GM21528 (cell line): ENCODE measurements at regions not wholly inside any gene's neighbourhood (a gene's known extent, or its start where the extent isn't known, plus 50 kb on each side); places are given as distances from the start of the nearest gene placed in this dataset.
"Not testable (repeated sequence)": the region's sequence is repeated elsewhere in the genome, so short reads cannot be mapped to it uniquely, and the experiment has no call there.

ENCODE experiments used
- ATAC-seq: cut with Tn5 transposase; IDR thresholded peaks from one replicate; pipeline ENCODE4 v1.9.1; 2021; ENCODE audit warnings: mild to moderate bottlenecking, moderate library complexity; ENCODE audit not compliant: unreplicated experiment, low FRiP score

GRCh38 chr6:26795474-26796307, 136.1 kb upstream of the ZNF322 start:
- not testable (repeated sequence) for ATAC-seq

DNA sequence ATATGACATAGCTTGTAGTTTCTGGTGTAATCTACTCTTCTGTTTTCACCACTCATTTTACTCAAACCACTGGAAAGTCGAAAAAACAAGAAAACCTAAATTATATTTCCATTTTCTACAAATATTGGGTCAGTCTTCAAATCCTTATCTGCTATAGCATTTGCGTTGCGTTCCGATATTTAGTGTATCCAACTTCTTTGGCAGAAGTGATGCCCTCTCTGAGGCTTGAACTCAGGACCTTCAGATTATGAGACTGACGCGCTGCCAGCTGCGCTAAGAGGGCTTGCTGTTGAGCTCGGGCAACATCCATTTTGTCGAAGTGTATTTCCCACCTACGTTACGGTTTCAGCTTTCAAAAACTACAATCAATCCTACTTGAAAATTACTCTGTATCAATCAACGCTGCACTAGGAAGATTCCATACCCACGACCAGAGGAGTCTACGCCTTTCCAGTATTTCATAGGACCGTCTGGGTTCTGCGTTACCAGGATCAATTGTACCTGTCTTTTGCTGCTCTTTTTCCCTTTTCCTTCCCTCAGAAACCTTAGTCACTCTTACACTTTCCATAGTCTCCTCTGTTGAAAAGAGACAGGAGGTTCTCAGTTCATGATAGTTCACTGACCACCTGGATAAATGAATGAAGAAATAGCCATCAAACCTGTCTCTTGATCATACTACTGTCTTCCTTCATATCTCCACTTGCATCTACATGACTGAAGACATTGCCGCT, 140.5 kb upstream of the ZNF322 start:
- ATAC-seq: not testable (repeated sequence)

DNA sequence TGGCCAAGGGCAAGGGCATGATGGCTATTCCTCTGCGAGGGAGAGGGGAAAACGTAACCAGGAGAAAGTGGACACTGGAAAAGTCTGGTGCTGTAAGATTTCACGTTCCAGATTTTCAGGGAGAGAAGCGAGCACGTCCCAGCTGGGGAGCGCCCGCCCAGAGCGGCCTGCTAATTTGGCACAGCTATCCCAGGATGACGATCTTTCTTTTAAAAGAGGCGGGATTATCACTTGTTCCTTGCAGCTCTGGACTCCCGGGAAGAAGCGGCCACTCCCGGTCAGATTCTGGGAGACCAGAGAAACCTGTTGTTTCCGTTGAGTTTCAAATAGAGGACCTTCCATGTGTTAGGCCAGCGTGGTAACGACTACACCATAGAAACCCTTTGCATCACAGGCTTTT, 144.2 kb upstream of the ZNF322 start:
- not testable (repeated sequence) for ATAC-seq

DNA sequence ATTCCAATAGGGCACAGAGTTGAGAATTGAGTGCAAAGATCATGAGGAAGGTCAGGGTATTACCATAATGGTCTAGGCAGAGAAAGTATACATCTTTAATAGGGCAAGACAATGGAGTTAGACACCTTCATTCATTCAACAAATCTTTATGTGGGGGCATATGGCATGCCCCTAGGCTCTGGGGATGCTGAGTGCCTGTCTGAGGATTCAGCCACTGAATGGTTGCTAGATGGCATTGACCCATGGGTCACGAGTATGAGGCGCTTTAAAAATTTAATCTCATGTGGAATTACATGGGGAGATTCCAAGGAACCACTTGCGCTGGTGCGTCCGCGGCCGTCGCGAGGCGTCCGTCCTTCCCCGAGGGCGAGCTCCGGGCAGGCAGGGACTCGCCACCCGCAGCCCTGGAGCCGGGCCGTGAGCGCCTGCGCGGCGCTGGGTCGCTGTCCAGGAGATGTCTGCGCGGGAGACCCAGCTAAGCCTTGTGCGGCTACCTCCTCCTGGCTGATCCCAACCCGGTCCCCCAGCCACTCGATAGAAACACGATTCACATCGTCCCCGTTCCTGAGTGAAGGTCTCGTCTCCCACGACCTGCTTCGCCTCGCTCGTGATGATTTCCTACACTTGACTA, 152.1 kb upstream of the ZNF322 start:
- ATAC-seq: not testable (repeated sequence)

GRCh38 chr6:26818640-26819225, 159.2 kb upstream of the ZNF322 start:
- not testable (repeated sequence) for ATAC-seq

DNA sequence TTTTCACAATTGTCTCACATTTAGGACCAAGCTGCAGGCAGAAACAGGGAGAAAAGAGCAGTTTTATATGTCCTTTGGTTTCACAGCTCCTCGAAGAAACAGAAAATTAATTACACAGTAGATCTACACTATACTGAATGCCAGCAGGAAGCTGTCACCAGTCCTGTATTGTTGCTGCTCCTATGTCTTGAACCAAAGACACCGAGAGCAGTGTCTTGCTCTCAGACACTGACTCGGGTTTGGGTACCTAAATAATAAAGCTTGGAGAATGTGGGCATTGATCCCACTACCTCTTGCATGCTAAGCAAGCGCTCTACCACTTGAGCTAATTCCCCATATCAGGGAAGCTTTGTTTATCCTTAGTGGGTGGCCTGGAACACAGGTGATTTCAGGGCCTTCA, 168.4 kb upstream of the ZNF322 start:
- ATAC-seq: not testable (repeated sequence)

- not testable (repeated sequence) for ATAC-seq
Observed at GRCh38 chr6:26829480-26829879, 169.9 kb upstream of the ZNF322 start.

- ATAC-seq: not testable (repeated sequence)
Observed at GRCh38 chr6:26830992-26831391, 171.4 kb upstream of the ZNF322 start.

- not testable (repeated sequence) for ATAC-seq
Observed at GRCh38 chr6:26835707-26836106, 176.2 kb upstream of the ZNF322 start.

GRCh38 chr6:26836657-26837056, 177.1 kb upstream of the ZNF322 start:
- ATAC-seq: not testable (repeated sequence)

DNA sequence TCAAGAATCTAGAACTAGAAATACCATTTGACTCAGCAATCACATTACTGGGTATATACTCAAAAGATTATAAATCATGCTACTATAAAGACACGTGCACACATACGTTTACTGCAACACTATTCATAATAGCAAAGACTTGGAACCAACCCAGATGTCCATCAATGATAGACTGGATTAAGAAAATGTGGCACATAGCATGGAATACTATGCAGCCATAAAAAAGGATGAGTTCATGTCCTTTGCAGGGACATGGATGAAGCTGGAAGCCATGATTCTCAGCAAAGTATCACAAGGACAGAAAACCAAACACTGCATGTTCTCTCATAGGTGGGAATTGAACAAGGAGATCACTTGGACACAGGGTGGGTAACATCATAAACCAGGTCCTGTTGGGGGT, 185.3 kb upstream of the ZNF322 start:
- not testable (repeated sequence) for ATAC-seq

GRCh38 chr6:26857289-26857688, 197.7 kb upstream of the ZNF322 start:
- ATAC-seq: not testable (repeated sequence)

DNA sequence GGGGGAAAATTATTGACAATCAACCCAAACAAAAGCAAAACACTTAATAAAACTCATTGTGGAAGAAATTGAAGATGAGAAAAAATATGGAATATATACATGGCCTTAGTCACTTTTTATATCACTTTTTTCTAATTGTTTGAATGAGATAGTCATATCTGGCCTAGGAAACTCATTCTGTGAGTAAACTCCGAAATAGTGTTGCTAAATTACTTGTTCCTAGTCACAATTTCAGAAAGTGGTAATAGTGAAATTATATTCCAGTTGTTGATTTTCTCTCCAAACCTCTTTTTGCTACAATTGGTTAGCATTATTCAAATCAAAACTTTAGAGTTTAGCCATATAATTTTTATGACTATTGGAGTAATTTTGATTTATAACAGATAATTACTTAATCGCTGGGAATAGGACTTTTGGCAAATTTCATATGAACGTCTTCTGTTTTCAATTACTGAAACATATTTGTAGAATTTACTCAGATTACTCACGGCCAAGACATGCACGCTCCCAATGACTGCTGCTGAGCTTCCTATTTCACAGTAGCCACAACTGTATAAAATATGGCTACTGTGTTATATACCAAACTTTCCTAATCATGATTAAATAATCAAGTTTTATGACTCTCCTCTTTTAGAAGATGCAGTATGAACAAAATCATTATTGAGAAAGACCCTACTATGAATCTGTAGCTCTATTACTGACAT, 199.7 kb upstream of the ZNF322 start:
- not testable (repeated sequence) for ATAC-seq

DNA sequence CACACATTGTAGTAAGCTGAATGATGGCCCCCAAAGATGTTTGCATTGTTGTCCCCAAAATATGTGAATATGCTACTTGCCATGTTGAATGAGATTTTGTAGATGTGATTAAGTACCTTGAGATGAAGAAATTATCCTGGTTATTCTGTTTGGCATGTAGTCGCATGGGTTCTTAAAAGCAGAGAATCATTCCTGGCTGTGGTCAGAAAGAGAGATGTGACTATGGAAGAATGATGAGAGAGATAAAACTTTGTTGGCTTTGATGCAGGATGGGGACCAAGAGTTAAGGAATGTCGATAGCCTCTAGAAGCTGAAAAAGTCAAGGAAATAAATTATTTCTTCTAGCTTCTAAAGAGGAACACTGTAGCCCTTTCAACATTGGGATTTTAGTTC, 200.2 kb upstream of the ZNF322 start:
- not testable (repeated sequence) for ATAC-seq

- not testable (repeated sequence) for ATAC-seq
Observed at GRCh38 chr6:26861913-26862312, 202.4 kb upstream of the ZNF322 start.

DNA sequence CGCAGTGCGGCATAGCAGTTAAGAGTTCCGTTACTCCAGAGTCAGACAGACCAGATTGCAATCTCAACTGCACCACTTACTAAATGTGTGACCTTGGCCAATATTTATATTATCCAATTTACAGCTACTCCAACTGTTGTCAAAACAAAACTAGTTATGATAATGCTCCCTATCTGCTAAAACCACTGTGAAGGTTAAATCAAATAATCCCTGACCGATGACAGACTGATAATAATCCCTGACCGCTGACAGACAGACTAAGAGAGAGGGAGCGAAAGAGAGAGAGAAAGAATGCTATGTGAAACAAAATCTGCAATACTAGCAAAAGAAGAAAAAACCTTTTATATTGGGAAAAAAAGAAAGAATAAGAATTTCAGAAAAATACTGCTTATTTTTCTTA, 204.1 kb upstream of the ZNF322 start:
- ATAC-seq: not testable (repeated sequence)

GRCh38 chr6:26898785-26899184, 239.2 kb upstream of the ZNF322 start:
- ATAC-seq: not testable (repeated sequence)

- not testable (repeated sequence) for ATAC-seq
Observed at GRCh38 chr6:26924206-26924605, 264.7 kb upstream of the ZNF322 start.

DNA sequence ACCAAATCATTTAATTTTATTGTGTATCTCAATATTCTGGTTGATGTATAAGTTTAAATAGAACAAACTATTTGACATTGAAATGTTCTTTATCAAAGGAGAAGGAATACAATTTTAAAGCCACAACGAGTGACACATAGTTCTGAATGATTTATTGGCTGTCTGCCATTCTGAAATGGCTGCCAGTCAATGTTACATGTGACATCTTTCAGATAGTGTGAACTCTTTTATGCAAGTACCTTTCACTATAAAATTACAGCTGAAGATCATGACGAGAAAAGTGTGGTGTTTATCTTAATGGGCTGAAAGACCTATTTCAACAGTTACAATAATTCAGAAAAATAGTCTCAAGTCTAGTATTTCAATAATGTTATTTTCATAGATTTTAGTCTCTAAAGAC, 268.6 kb upstream of the ZNF322 start:
- not testable (repeated sequence) for ATAC-seq

DNA sequence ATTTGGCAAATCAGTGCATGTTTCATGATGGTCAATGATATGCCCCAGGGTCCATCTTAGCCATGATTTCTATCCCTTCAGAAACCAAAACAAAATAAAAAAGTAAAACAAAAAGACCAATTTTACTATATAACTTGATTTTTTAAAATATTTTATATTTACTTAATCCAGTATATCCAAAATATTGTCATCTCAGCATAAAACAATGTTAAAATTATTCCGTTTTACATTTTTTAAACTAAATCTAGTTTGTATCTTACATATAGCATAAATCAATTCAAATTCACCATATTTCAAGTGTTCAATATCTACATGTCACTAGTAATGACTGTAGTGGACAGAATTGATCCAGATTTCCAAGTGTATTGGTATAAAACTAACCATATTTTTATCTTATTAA, 277.7 kb upstream of the ZNF322 start:
- ATAC-seq: not testable (repeated sequence)
